K562 (cell line): ENCODE measurements at regions not wholly inside any gene's neighbourhood (a gene's known extent, or its start where the extent isn't known, plus 50 kb on each side); places are given as distances from the start of the nearest gene placed in this dataset.
A peak's percentile ranks its signal among the peaks of the same experiment; 100 is the strongest.

Experiments used
- ATAC-seq: fragments of 200-7000 bp; cut with Tn5 transposase; 3 replicates; pipeline ENCODE4 v1.9.1; 2020; ENCODE audit warnings: moderate library complexity
- BruUV-seq: library from RNA; stranded (reverse); fragments of 400-500 nt; replicated peaks from 2 replicates; lab custom pipeline; 2021; lab: Mats Ljungman, UMichigan
- CTCF ChIA-PET: fragments of 300-600 bp; formaldehyde crosslinking; extraction: SDS; loops from one replicate; lab custom pipeline; 2021; ENCODE audit warnings: low intra/inter-chr PET ratio; lab: Yijun Ruan, JAX
- POLR2A ChIA-PET: fragments of 300-600, 350-650 bp; sonication (Branson Sonifier 250); formaldehyde crosslinking; extraction: SDS; loops from one replicate; lab custom pipeline; 2021; ENCODE audit warnings: antibody characterized with exemption, inconsistent platforms; lab: Yijun Ruan, JAX
- DNase-seq, 4 experiments: peaks; one replicate each; pipeline versions ENCODE4 v3.0.0 to v3.0.0-alpha.2; 2011 to 2018; ENCODE audit warnings: low spot score in 3 of 4, mixed read lengths in 3 of 4; ENCODE audit errors: extremely low read depth in 1 of 4
- FAIRE-seq: peaks from 2 replicates; lab custom pipeline; 2011; peaks lifted over from hg19 to GRCh38; lab: Jason Lieb, UNC
- H2AFZ ChIP-seq: 2 replicates; pipeline ENCODE4 v1.6.0; 2011; ENCODE audit warnings: low read depth, low read length, control low read depth, inconsistent platforms
- H3K27ac ChIP-seq: fragments of 200-600 bp; 3 replicates; pipeline ENCODE4 v1.8.0; 2011; ENCODE audit warnings: low read depth, mild to moderate bottlenecking, control low read depth, inconsistent platforms, low read length, moderate library complexity, mixed read lengths; ENCODE audit errors: extremely low read depth
- H3K27me3 ChIP-seq, 2 experiments: fragments of 300-600 bp in 1 of 2; 2 replicates in 1 of 2; 3 replicates in 1 of 2; pipeline versions ENCODE4 v1.6.0 to v1.8.0; 2011; ENCODE audit warnings: inconsistent platforms in 2 of 2, low read length in 2 of 2, mild to moderate bottlenecking in 1 of 2, mixed read lengths in 1 of 2, moderate library complexity in 1 of 2; ENCODE audit not compliant: control insufficient read depth in 2 of 2, insufficient read depth in 2 of 2
- H3K36me3 ChIP-seq: fragments of 300-600 bp; 3 replicates; pipeline ENCODE4 v1.8.0; 2011; ENCODE audit warnings: mild to moderate bottlenecking, low read length, inconsistent platforms; ENCODE audit not compliant: control insufficient read depth, insufficient read depth
- H3K4me1 ChIP-seq, 2 experiments: fragments of 200-600 bp in 1 of 2; replicated peaks in 1 of 2; 2 replicates in 1 of 2; 3 replicates in 1 of 2; pipeline versions ENCODE4 v1.5.1 to v1.8.0; 2011; ENCODE audit warnings: inconsistent platforms in 2 of 2, low read length in 2 of 2, mild to moderate bottlenecking in 1 of 2, mixed read lengths in 1 of 2, moderate library complexity in 1 of 2; ENCODE audit not compliant: control insufficient read depth in 2 of 2, insufficient read depth in 2 of 2
- H3K4me2 ChIP-seq: 2 replicates; pipeline ENCODE4 v1.6.1; 2011; ENCODE audit warnings: low read length, control low read depth, inconsistent platforms, mixed read lengths; ENCODE audit not compliant: insufficient read depth
- H3K4me3 ChIP-seq: fragments of 200-600 bp; sonication (generic), shearing (Covaris generic); 2 replicates; pipeline ENCODE4 v1.5.1; 2016; ENCODE audit warnings: control low read depth, inconsistent platforms
- H3K79me2 ChIP-seq: fragments of 200-600 bp; 3 replicates; pipeline ENCODE4 v1.8.0; 2011; ENCODE audit warnings: low read length, inconsistent platforms; ENCODE audit not compliant: control insufficient read depth, insufficient read depth
- H3K9ac ChIP-seq, 2 experiments: 2 replicates each; pipeline versions ENCODE4 v1.6.0 to v1.6.1; 2011; ENCODE audit warnings: low read depth in 2 of 2, low read length in 2 of 2, control low read depth in 1 of 2, inconsistent platforms in 1 of 2, mild to moderate bottlenecking in 1 of 2, mixed read lengths in 1 of 2; ENCODE audit not compliant: insufficient read depth in 1 of 2
- H3K9me1 ChIP-seq: one replicate; pipeline ENCODE4 v1.6.0; 2011; ENCODE audit warnings: inconsistent platforms, mild to moderate bottlenecking, low read length, moderate library complexity; ENCODE audit not compliant: control insufficient read depth, insufficient read depth
- H3K9me3 ChIP-seq: replicated peaks from 2 replicates; pipeline ENCODE4 v1.5.1; 2011; ENCODE audit warnings: low read depth, low read length, inconsistent platforms; ENCODE audit not compliant: control insufficient read depth, insufficient read depth
- H4K20me1 ChIP-seq: replicated peaks from 2 replicates; pipeline ENCODE4 v1.6.1; 2011; ENCODE audit warnings: low read length, inconsistent platforms, mixed read lengths; ENCODE audit not compliant: control insufficient read depth, insufficient read depth
- OTX1 ChIP-seq: fragments of 450-650 bp; formaldehyde crosslinking; IDR thresholded peaks from 2 replicates; pipeline ENCODE4 v1.4.0; 2022; ENCODE audit warnings: mild to moderate bottlenecking
- THRB ChIP-seq: fragments of 450-650 bp; formaldehyde crosslinking; conservative IDR thresholded peaks from 2 replicates; pipeline ENCODE4 v1.4.0; 2022; ENCODE audit warnings: mild to moderate bottlenecking, missing genetic modification characterization
- WGBS: fragments of 100-300 bp; shearing (Covaris generic); methylation state at CpG from one replicate; pipeline ENCODE4 v1.1.6; 2016; ENCODE audit warnings: low coverage, mixed read lengths; ENCODE audit not compliant: insufficient coverage; ENCODE audit errors: missing lambda C conversion rate; 5-methylcytosine and 5-hydroxymethylcytosine counted together
- in situ Hi-C: fragments of 300-500 bp; cut with MboI; formaldehyde crosslinking; loops from 4 replicates; pipeline ENCODE4 v1.15.0; 2018; ENCODE audit warnings: inconsistent platforms, mixed read lengths
- intact Hi-C: fragments of 100-400 bp; cut with micrococcal nuclease; formaldehyde crosslinking; loops from 2 replicates; pipeline ENCODE4 v1.14.2; 2022
- TF ChIP-seq, protein P1 (sequence below): sonication (generic); formaldehyde crosslinking; IDR thresholded peaks from 2 replicates; pipeline ENCODE4 v1.8.1; 2023; ENCODE audit warnings: mild to moderate bottlenecking, missing genetic modification reagents
- TF ChIP-seq, protein P2 (sequence below): fragments of 450-650 bp; formaldehyde crosslinking; IDR thresholded peaks from 2 replicates; pipeline ENCODE4 v1.4.0; 2022; ENCODE audit warnings: missing genetic modification characterization

DNA sequence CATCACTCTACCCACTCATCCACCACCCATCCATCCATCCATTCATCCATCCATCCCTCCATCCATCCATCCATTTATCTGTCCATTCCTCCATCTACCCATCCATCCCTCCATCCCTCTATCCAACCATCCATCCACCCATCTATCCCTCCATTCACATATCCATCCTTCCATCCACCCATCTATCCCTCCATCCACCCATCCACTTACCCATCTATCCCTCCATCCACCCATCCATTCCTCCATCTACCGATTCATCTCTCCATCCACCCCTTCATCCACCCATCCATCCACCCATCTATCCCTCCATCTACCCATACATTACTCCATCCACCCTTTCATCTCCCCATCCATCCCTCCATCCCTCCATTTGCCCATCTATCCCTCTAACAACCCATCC lies 239.6 kb upstream of the SHH start:
- DNase-seq, result no peak
- H3K4me2 ChIP-seq, result no peak overlapping the region
- H3K27me3 ChIP-seq, result peaks cover 24 to 42% of the 10 kb centered on the region in 2 experiments
- no peaks in the 10 kb centered on the region for H3K9me3 ChIP-seq
- no peak overlapping the region for H3K4me3 ChIP-seq
- WGBS, result 0% methylated on average over 1 of the region's 1 CpG
- in situ Hi-C loops (no loop called here), intact Hi-C loops (no loop called here)
- H3K4me1 ChIP-seq, result no peaks in the 10 kb centered on the region
- no peaks in the 10 kb centered on the region for H3K79me2 ChIP-seq
- no peaks in the 10 kb centered on the region for H3K9me1 ChIP-seq
- ChIA-PET POLR2A (no interaction called here), CTCF (no interaction called here)
- no peak overlapping the region for H2AFZ ChIP-seq
- no peaks in the 10 kb centered on the region for H3K36me3 ChIP-seq
- H3K27ac ChIP-seq, result no peak overlapping the region
- no peak for FAIRE-seq
- H4K20me1 ChIP-seq, result no peaks in the 10 kb centered on the region
- no peak overlapping the region for H3K9ac ChIP-seq
- TF ChIP-seq, protein P1, sequence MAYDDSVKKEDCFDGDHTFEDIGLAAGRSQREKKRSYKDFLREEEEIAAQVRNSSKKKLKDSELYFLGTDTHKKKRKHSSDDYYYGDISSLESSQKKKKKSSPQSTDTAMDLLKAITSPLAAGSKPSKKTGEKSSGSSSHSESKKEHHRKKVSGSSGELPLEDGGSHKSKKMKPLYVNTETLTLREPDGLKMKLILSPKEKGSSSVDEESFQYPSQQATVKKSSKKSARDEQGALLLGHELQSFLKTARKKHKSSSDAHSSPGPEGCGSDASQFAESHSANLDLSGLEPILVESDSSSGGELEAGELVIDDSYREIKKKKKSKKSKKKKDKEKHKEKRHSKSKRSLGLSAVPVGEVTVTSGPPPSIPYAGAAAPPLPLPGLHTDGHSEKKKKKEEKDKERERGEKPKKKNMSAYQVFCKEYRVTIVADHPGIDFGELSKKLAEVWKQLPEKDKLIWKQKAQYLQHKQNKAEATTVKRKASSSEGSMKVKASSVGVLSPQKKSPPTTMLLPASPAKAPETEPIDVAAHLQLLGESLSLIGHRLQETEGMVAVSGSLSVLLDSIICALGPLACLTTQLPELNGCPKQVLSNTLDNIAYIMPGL (CRISPR knock-in tag), result no peak
- TF ChIP-seq OTX1 (CRISPR knock-in tag) (peak; percentile 89; the same call in 1 of the 2 replicates), THRB (CRISPR knock-in tag) (0 out of 2 replicates have a peak, but pooled peaks have one; percentile 38)
- TF ChIP-seq, protein P2, sequence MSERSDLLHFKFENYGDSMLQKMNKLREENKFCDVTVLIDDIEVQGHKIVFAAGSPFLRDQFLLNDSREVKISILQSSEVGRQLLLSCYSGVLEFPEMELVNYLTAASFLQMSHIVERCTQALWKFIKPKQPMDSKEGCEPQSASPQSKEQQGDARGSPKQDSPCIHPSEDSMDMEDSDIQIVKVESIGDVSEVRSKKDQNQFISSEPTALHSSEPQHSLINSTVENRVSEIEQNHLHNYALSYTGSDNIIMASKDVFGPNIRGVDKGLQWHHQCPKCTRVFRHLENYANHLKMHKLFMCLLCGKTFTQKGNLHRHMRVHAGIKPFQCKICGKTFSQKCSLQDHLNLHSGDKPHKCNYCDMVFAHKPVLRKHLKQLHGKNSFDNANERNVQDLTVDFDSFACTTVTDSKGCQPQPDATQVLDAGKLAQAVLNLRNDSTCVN (CRISPR knock-in tag), result peak; percentile 53; the same call in 1 of the 2 replicates
- no peak for ATAC-seq
- BruUV-seq, result no TSS peak
